ENCODE measurements at regions not wholly inside any gene's neighbourhood (a gene's known extent, or its start where the extent isn't known, plus 50 kb on each side); places are given as distances from the start of the nearest gene placed in this dataset.

GRCh38 chr22:48248901-48249455 is 1486.5 kb downstream of the TBC1D22A start:
- no peaks in the 10 kb centered on the region for H3K9me3 ChIP-seq (replicated peaks; ENCODE audit: insufficient read depth, low read length)
- H2AFZ ChIP-seq (ENCODE audit: low read length) = no peak overlapping the region
- TF ChIP-seq EZH2phosphoT487 (IDR thresholded peaks at IDR 0.05; ENCODE audit: low read length) = no peak
- no peaks in the 10 kb centered on the region for H3F3A ChIP-seq (ENCODE audit: insufficient read depth, low read length)
- H3K9ac ChIP-seq (ENCODE audit: low read length) = no peak overlapping the region
- no peaks in the 10 kb centered on the region for H4K20me1 ChIP-seq (ENCODE audit: insufficient read depth, low read length)
- H3K4me1 ChIP-seq (ENCODE audit: low read length) = no peaks in the 10 kb centered on the region
- H3K4me2 ChIP-seq (ENCODE audit: low read depth, low read length) = no peak overlapping the region
- no peaks in the 10 kb centered on the region for H3K27me3 ChIP-seq (replicated peaks; ENCODE audit: insufficient read depth, low read length)
- no peak for DNase-seq
- no peaks in the 10 kb centered on the region for H3K79me2 ChIP-seq (ENCODE audit: low read length)
- H3K9me2 ChIP-seq (replicated peaks; ENCODE audit: insufficient read depth, low read length) = no peaks in the 10 kb centered on the region
- no peaks in the 10 kb centered on the region for H3K36me3 ChIP-seq (replicated peaks; ENCODE audit: insufficient read depth, low read length)
- no peak overlapping the region for H3K27ac ChIP-seq (ENCODE audit: low read length)
- no peak overlapping the region for H3K4me3 ChIP-seq (ENCODE audit: low read length)

- Histone ChIP-seq H3K27me3 (replicated peaks; ENCODE audit: insufficient read depth, low read length) (no peaks in the 10 kb centered on the region), H3K36me3 (replicated peaks; ENCODE audit: insufficient read depth, low read length) (no peaks in the 10 kb centered on the region), H3K27ac (ENCODE audit: low read length) (no peak overlapping the region), H3K9ac (ENCODE audit: low read length) (no peak overlapping the region), H2AFZ (ENCODE audit: low read length) (no peak overlapping the region), H3K4me2 (ENCODE audit: low read depth, low read length) (no peak overlapping the region), H3K9me3 (replicated peaks; ENCODE audit: insufficient read depth, low read length) (no peaks in the 10 kb centered on the region), H3F3A (ENCODE audit: insufficient read depth, low read length) (no peaks in the 10 kb centered on the region), H3K79me2 (ENCODE audit: low read length) (no peaks in the 10 kb centered on the region), H3K9me2 (replicated peaks; ENCODE audit: insufficient read depth, low read length) (no peaks in the 10 kb centered on the region), H4K20me1 (ENCODE audit: insufficient read depth, low read length) (no peaks in the 10 kb centered on the region), H3K4me1 (ENCODE audit: low read length) (no peaks in the 10 kb centered on the region), H3K4me3 (ENCODE audit: low read length) (no peak overlapping the region)
- DNase-seq = no peak
- TF ChIP-seq CTCF (IDR thresholded peaks at IDR 0.05; ENCODE audit: low read length) (no peak), EZH2 (optimal IDR thresholded peaks at IDR 0.05; ENCODE audit: low read depth, low read length) (no peak)
These were observed 1485.4 kb downstream of the TBC1D22A start for GRCh38 chr22:48247829-48248228.

DNA sequence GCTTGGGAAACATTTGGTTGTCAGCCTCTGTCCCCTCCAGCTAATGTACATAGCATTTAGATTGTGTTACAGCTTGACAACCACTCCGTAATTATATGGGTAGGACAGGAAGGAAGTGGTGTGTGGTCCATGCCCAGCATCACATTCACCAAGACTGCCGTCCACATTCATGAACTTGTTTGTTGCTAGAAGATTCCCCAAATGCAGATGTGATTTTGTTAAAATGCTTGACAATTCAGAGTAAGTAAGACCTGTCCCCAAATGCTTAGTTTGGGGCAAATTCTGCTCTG is 1482.7 kb downstream of the TBC1D22A start:
- Histone ChIP-seq H3K9me3 (replicated peaks; ENCODE audit: insufficient read depth, low read length) (no peaks in the 10 kb centered on the region), H3K4me3 (ENCODE audit: low read length) (no peak overlapping the region), H4K20me1 (ENCODE audit: insufficient read depth, low read length) (no peaks in the 10 kb centered on the region), H3K36me3 (replicated peaks; ENCODE audit: insufficient read depth, low read length) (no peaks in the 10 kb centered on the region), H3K27ac (ENCODE audit: low read length) (no peak overlapping the region), H3K79me2 (ENCODE audit: low read length) (no peaks in the 10 kb centered on the region), H3K4me2 (ENCODE audit: low read depth, low read length) (no peak overlapping the region), H3K9ac (ENCODE audit: low read length) (no peak overlapping the region), H3K4me1 (ENCODE audit: low read length) (no peaks in the 10 kb centered on the region), H3K27me3 (replicated peaks; ENCODE audit: insufficient read depth, low read length) (no peaks in the 10 kb centered on the region), H3K9me2 (replicated peaks; ENCODE audit: insufficient read depth, low read length) (no peaks in the 10 kb centered on the region), H3F3A (ENCODE audit: insufficient read depth, low read length) (no peaks in the 10 kb centered on the region), H2AFZ (ENCODE audit: low read length) (no peak overlapping the region)
- DNase-seq = no peak
- no peak for TF ChIP-seq EZH2phosphoT487 (IDR thresholded peaks at IDR 0.05; ENCODE audit: low read length)
- no peak for TF ChIP-seq EZH2 (optimal IDR thresholded peaks at IDR 0.05; ENCODE audit: low read depth, low read length)
- TF ChIP-seq CTCF (IDR thresholded peaks at IDR 0.05; ENCODE audit: low read length) = no peak

DNA sequence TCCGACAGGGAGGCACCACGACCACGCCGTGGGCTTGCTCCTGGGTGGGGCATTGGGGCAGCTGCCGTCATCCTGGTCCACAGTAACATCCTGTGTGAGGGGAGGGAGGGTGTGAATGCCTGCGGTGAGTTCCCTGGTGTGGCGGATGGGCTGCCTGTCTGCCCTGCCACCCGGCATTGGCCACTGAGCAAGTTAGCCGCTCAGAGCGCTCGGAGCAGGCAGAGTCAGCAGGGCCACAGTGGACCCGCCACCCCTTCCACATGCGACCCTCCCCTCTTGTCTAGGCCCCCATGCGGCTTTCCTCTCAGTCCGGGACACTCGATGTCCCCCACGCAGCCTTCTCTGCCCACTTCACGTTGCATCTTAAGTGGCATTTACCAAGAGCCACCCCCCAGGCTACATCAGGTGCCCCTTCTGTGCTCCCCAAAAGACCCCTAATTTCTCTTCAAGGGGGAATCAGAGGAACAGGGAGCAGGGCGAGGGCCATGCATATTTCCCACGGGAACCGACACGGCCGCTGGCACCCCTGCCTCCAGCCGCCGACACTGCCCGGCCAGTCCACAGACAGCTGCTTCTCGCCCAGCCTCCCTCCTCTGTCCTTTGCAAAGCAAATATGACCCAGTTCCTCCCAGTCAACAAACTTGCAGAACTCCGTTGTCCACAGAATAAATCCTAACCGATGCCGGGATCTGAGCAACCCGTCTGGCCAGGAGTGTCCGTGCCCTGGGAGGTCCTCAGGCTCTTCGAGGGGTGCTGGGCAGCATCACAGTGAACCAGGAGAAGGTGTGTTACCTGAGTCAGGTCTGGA is 1482.1 kb downstream of the TBC1D22A start:
- Histone ChIP-seq H3K4me3 (ENCODE audit: low read length) (no peak overlapping the region), H3K9ac (ENCODE audit: low read length) (no peak overlapping the region), H2AFZ (ENCODE audit: low read length) (no peak overlapping the region), H3K79me2 (ENCODE audit: low read length) (no peaks in the 10 kb centered on the region), H4K20me1 (ENCODE audit: insufficient read depth, low read length) (no peaks in the 10 kb centered on the region), H3F3A (ENCODE audit: insufficient read depth, low read length) (no peaks in the 10 kb centered on the region), H3K27ac (ENCODE audit: low read length) (no peak overlapping the region), H3K4me1 (ENCODE audit: low read length) (no peaks in the 10 kb centered on the region), H3K4me2 (ENCODE audit: low read depth, low read length) (no peak overlapping the region), H3K9me3 (replicated peaks; ENCODE audit: insufficient read depth, low read length) (no peaks in the 10 kb centered on the region), H3K36me3 (replicated peaks; ENCODE audit: insufficient read depth, low read length) (no peaks in the 10 kb centered on the region), H3K9me2 (replicated peaks; ENCODE audit: insufficient read depth, low read length) (no peaks in the 10 kb centered on the region), H3K27me3 (replicated peaks; ENCODE audit: insufficient read depth, low read length) (no peaks in the 10 kb centered on the region)
- no peak for DNase-seq
- TF ChIP-seq CTCF (IDR thresholded peaks at IDR 0.05; ENCODE audit: low read length) = no peak
- TF ChIP-seq EZH2phosphoT487 (IDR thresholded peaks at IDR 0.05; ENCODE audit: low read length) = no peak
- no peak for TF ChIP-seq EZH2 (optimal IDR thresholded peaks at IDR 0.05; ENCODE audit: low read depth, low read length)

All from MM.1S (cell line).